HEK293T (cell line): ENCODE measurements at regions not wholly inside any gene's neighbourhood (a gene's known extent, or its start where the extent isn't known, plus 50 kb on each side); places are given as distances from the start of the nearest gene placed in this dataset.

Experiments used
- CTCF ChIA-PET: fragments of 350-600 bp; formaldehyde crosslinking; extraction: SDS; loops from one replicate; lab custom pipeline; 2021; ENCODE audit warnings: antibody characterized with exemption, inconsistent platforms; lab: Yijun Ruan, JAX
- POLR2A ChIA-PET: fragments of 350-600 bp; formaldehyde crosslinking; extraction: SDS; loops from one replicate; lab custom pipeline; 2020; ENCODE audit warnings: antibody characterized with exemption, inconsistent platforms; lab: Yijun Ruan, JAX
- DNase-seq: peaks from one replicate; pipeline ENCODE4 v3.0.0; 2012; ENCODE audit warnings: mixed read lengths; ENCODE audit errors: extremely low spot score
- ARNT ChIP-seq: fragments of 450-650 bp; IDR thresholded peaks from 2 replicates; pipeline ENCODE4 v1.6.1; 2017; ENCODE audit warnings: mild to moderate bottlenecking
- BHLHE40 ChIP-seq: fragments of 450-650 bp; IDR thresholded peaks from 2 replicates; pipeline ENCODE4 v1.6.1; 2016; ENCODE audit warnings: mild to moderate bottlenecking, moderate library complexity, borderline replicate concordance
- CTBP1 ChIP-seq: fragments of 450-650 bp; IDR thresholded peaks from 2 replicates; pipeline ENCODE4 v1.6.1; 2016; ENCODE audit warnings: borderline replicate concordance
- ELF4 ChIP-seq: fragments of 450-650 bp; IDR thresholded peaks from 2 replicates; pipeline ENCODE4 v1.6.1; 2017; ENCODE audit warnings: antibody characterized with exemption
- FOXA1 ChIP-seq: fragments of 450-650 bp; IDR thresholded peaks from 2 replicates; pipeline ENCODE4 v1.6.1; 2016; ENCODE audit warnings: mild to moderate bottlenecking
- FOXK2 ChIP-seq: fragments of 450-650 bp; IDR thresholded peaks from 2 replicates; pipeline ENCODE4 v1.6.1; 2016; ENCODE audit warnings: mild to moderate bottlenecking
- FOXM1 ChIP-seq: fragments of 450-650 bp; IDR thresholded peaks from 2 replicates; pipeline ENCODE4 v1.6.1; 2017; ENCODE audit warnings: mild to moderate bottlenecking, borderline replicate concordance
- HDGF ChIP-seq: fragments of 450-650 bp; IDR thresholded peaks from 2 replicates; pipeline ENCODE4 v1.6.1; 2017; ENCODE audit warnings: antibody characterized with exemption, borderline replicate concordance
- L3MBTL2 ChIP-seq: fragments of 450-650 bp; conservative IDR thresholded peaks from 2 replicates; pipeline ENCODE4 v1.6.1; 2016; ENCODE audit warnings: mild to moderate bottlenecking
- LEF1 ChIP-seq: fragments of 450-650 bp; IDR thresholded peaks from 2 replicates; pipeline ENCODE4 v1.6.1; 2017; ENCODE audit warnings: mild to moderate bottlenecking, borderline replicate concordance
- NFRKB ChIP-seq: fragments of 450-650 bp; IDR thresholded peaks from 2 replicates; pipeline ENCODE4 v1.6.1; 2016; ENCODE audit warnings: mild to moderate bottlenecking, moderate library complexity
- PKNOX1 ChIP-seq: fragments of 450-650 bp; IDR thresholded peaks from 2 replicates; pipeline ENCODE4 v1.6.1; 2016
- SP1 ChIP-seq: fragments of 450-650 bp; IDR thresholded peaks from 2 replicates; pipeline ENCODE4 v1.6.1; 2017
- SUZ12 ChIP-seq: fragments of 450-650 bp; IDR thresholded peaks from 2 replicates; pipeline ENCODE4 v1.6.1; 2016; ENCODE audit warnings: mild to moderate bottlenecking
- TARDBP ChIP-seq: fragments of 450-650 bp; IDR thresholded peaks from 2 replicates; pipeline ENCODE4 v1.6.1; 2016
- ZNF384 ChIP-seq: fragments of 450-650 bp; IDR thresholded peaks from 2 replicates; pipeline ENCODE4 v1.6.1; 2016

GRCh38 chr5:42886635-42887034 is 74.9 kb upstream of the SELENOP start:
- TF ChIP-seq BHLHE40 (no peak), NFRKB (no peak), PKNOX1 (no peak), SUZ12 (no peak), ZNF384 (no peak), FOXA1 (no peak), SP1 (no peak), ELF4 (no peak), L3MBTL2 (no peak), FOXM1 (no peak), TARDBP (no peak), ARNT (no peak), LEF1 (no peak), FOXK2 (no peak), CTBP1 (no peak)
- CTCF ChIA-PET: interaction anchor here (0.9 kb wide), 1 partner anchor 153 kb away, joined by 3 read pairs; no protein-coding TSS in a partner anchor
- DNase-seq: no peak
- POLR2A ChIA-PET: no interaction called here

DNA sequence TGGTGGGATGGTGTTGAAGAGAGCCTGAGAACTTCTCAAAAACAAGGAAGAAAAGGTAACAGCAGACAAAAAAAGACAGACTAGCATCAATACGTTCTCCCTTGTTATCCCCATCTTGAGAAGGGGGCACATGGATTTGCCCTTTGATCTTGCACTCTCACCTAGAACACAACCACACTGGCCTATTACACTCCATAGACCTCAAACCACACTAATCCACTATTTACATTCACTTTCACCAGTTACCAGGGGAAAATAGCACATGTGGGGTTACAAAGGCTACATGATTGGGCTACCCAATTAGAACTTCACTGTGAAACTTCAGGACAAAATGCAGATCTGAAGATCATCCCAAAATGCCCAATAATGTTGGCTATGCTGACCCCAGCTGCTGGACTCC is 72.6 kb upstream of the SELENOP start:
- POLR2A ChIA-PET: no interaction called here
- no peak for TF ChIP-seq L3MBTL2
- TF ChIP-seq NFRKB: no peak
- TF ChIP-seq FOXK2: no peak
- TF ChIP-seq TARDBP: no peak
- TF ChIP-seq PKNOX1: no peak
- no peak for TF ChIP-seq ZNF384
- no peak for TF ChIP-seq HDGF
- no peak for TF ChIP-seq ARNT
- no peak for TF ChIP-seq SUZ12
- no peak for TF ChIP-seq FOXA1
- TF ChIP-seq FOXM1: no peak
- TF ChIP-seq LEF1: no peak
- no peak for TF ChIP-seq CTBP1
- TF ChIP-seq BHLHE40: no peak

GRCh38 chr5:42881416-42882117 is 69.9 kb upstream of the SELENOP start:
- ChIA-PET POLR2A (no interaction called here), CTCF (interaction anchor here (1.0 to 1.1 kb wide), 2 partner anchors 137 to 508 kb away, joined by 3 read pairs; no protein-coding TSS in a partner anchor)
- TF ChIP-seq ELF4: no peak
- no peak for TF ChIP-seq SUZ12
- TF ChIP-seq L3MBTL2: no peak
- TF ChIP-seq ZNF384: no peak
- TF ChIP-seq ARNT: no peak
- TF ChIP-seq FOXK2: no peak
- TF ChIP-seq NFRKB: no peak
- TF ChIP-seq FOXA1: no peak
- TF ChIP-seq CTBP1: no peak
- TF ChIP-seq LEF1: no peak
- TF ChIP-seq PKNOX1: no peak
- TF ChIP-seq SP1: no peak
- TF ChIP-seq FOXM1: no peak
- no peak for TF ChIP-seq HDGF
- TF ChIP-seq TARDBP: no peak
- no peak for TF ChIP-seq BHLHE40
- DNase-seq: no peak

More for the DNA sequence above, 72.6 kb upstream of the SELENOP start:
- CTCF ChIA-PET: no interaction called here
- no peak for DNase-seq

- ChIA-PET POLR2A (no interaction called here), CTCF (no interaction called here)
- DNase-seq: no peak
- no peak for TF ChIP-seq HDGF
- TF ChIP-seq SUZ12: no peak
- no peak for TF ChIP-seq FOXK2
- TF ChIP-seq ELF4: no peak
- no peak for TF ChIP-seq PKNOX1
- TF ChIP-seq FOXM1: no peak
- TF ChIP-seq NFRKB: no peak
- no peak for TF ChIP-seq ARNT
- TF ChIP-seq LEF1: no peak
- no peak for TF ChIP-seq ZNF384
- TF ChIP-seq SP1: no peak
- no peak for TF ChIP-seq L3MBTL2
- no peak for TF ChIP-seq CTBP1
These were observed 68.9 kb upstream of the SELENOP start for GRCh38 chr5:42880496-42881150.

DNA sequence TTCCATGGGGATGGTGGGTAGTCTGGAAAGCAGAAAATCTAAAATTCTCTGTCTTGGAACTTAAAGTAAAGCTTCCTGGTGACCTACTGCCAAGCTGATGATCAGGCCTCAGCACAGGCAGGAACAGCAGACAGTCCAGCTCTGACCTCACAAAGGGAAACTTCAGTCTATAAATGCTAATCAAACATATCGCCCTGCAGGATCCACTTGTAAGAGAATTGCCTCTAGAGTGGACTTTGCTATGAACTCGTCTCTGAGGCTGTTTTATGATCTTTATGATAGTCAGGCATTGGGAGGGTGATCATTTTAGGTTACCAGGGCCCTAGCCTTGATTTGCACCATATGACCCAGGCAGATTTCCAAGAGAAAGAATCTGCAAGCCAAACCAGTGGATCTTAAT is 67.6 kb upstream of the SELENOP start:
- no peak for DNase-seq
- CTCF ChIA-PET: no interaction called here
- POLR2A ChIA-PET: interaction anchor here (0.6 kb wide), 1 partner anchor 433 kb away, joined by 4 read pairs; no protein-coding TSS in a partner anchor

More for the DNA sequence above, 67.6 kb upstream of the SELENOP start:
- TF ChIP-seq ELF4 (no peak), PKNOX1 (no peak), CTBP1 (no peak), ZNF384 (no peak), BHLHE40 (no peak), TARDBP (no peak), FOXA1 (no peak), SUZ12 (no peak), ARNT (no peak), HDGF (no peak), SP1 (no peak), FOXK2 (no peak), LEF1 (no peak)
